HEK293 (cell line): ENCODE measurements at regions not wholly inside any gene's neighbourhood (a gene's known extent, or its start where the extent isn't known, plus 50 kb on each side); places are given as distances from the start of the nearest gene placed in this dataset.
A peak's percentile ranks its signal among the peaks of the same experiment; 100 is the strongest.
"Not testable (repeated sequence)": the region's sequence is repeated elsewhere in the genome, so short reads cannot be mapped to it uniquely, and the experiment has no call there.

Experiments
- CTCF ChIA-PET: fragments of 350-600 bp; formaldehyde crosslinking; extraction: SDS; loops from one replicate; lab custom pipeline; 2021; ENCODE audit warnings: antibody characterized with exemption; lab: Yijun Ruan, JAX
- POLR2A ChIA-PET: fragments of 300-600 bp; formaldehyde crosslinking; extraction: SDS; loops from one replicate; lab custom pipeline; 2020; ENCODE audit warnings: antibody characterized with exemption, inconsistent platforms; lab: Yijun Ruan, JAX
- H3K27ac ChIP-seq: fragments of 200-500 bp; sonication (Bioruptor generic); 2 replicates; pipeline ENCODE4 v1.5.1; 2014; ENCODE audit warnings: low read depth, low read length, control low read depth, inconsistent platforms; ENCODE audit errors: extremely low read depth
- H3K36me3 ChIP-seq, 2 experiments: fragments of 200-500 bp in 1 of 2; sonication (Bioruptor generic) in 1 of 2; 1 replicate in 1 of 2; 2 replicates in 1 of 2; pipeline ENCODE4 v1.5.1; 2014 to 2017; ENCODE audit warnings: inconsistent platforms in 2 of 2, low read length in 2 of 2; ENCODE audit not compliant: control insufficient read depth in 2 of 2, insufficient read depth in 1 of 2
- H3K4me1 ChIP-seq: fragments of 200-500 bp; sonication (Bioruptor generic); 2 replicates; pipeline ENCODE4 v1.5.1; 2014; ENCODE audit warnings: mild to moderate bottlenecking, low read length, inconsistent platforms; ENCODE audit not compliant: control insufficient read depth, insufficient read depth
- H3K4me3 ChIP-seq: 2 replicates; pipeline ENCODE4 v1.5.1; 2011; ENCODE audit warnings: low read depth, mild to moderate bottlenecking, control low read depth, low read length, moderate library complexity
- H3K9me3 ChIP-seq: fragments of 200-500 bp; sonication (Bioruptor generic); 2 replicates; pipeline ENCODE4 v1.5.1; 2014; ENCODE audit warnings: low read depth, low read length, inconsistent platforms; ENCODE audit not compliant: control insufficient read depth, insufficient read depth
- MZF1 ChIP-seq: fragments of 450-650 bp; formaldehyde crosslinking; IDR thresholded peaks from 2 replicates; pipeline ENCODE4 v1.5.1; 2017; ENCODE audit warnings: missing biosample characterization, missing genetic modification characterization, borderline replicate concordance
- PRDM1 ChIP-seq: fragments of 450-650 bp; formaldehyde crosslinking; IDR thresholded peaks from 2 replicates; pipeline ENCODE4; 2016; ENCODE audit warnings: missing biosample characterization, missing genetic modification characterization
- RBAK ChIP-seq: fragments of 450-650 bp; formaldehyde crosslinking; IDR thresholded peaks from 2 replicates; pipeline ENCODE4 v1.5.1; 2016; ENCODE audit warnings: missing biosample characterization, missing genetic modification characterization
- SCRT2 ChIP-seq: fragments of 450-650 bp; formaldehyde crosslinking; IDR thresholded peaks from 2 replicates; pipeline ENCODE4 v1.5.1; 2016; ENCODE audit warnings: missing biosample characterization, missing genetic modification characterization
- SP3 ChIP-seq: fragments of 450-650 bp; formaldehyde crosslinking; IDR thresholded peaks from 2 replicates; pipeline ENCODE4 v1.5.1; 2016; ENCODE audit warnings: missing biosample characterization, missing genetic modification characterization
- TCF7L2 ChIP-seq: IDR thresholded peaks from 2 replicates; pipeline ENCODE4 v1.6.1; 2011; ENCODE audit warnings: low read depth, mild to moderate bottlenecking, inconsistent platforms, low read length, moderate library complexity, borderline replicate concordance
- ZBTB21 ChIP-seq: fragments of 450-650 bp; formaldehyde crosslinking; IDR thresholded peaks from 2 replicates; pipeline ENCODE4 v1.5.1; 2017; ENCODE audit warnings: missing biosample characterization, missing genetic modification characterization
- ZBTB7A ChIP-seq: fragments of 450-650 bp; formaldehyde crosslinking; IDR thresholded peaks from 2 replicates; pipeline ENCODE4 v1.5.1; 2016; ENCODE audit warnings: low read depth, missing biosample characterization, missing genetic modification characterization
- ZFP3 ChIP-seq: fragments of 450-650 bp; formaldehyde crosslinking; IDR thresholded peaks from 2 replicates; pipeline ENCODE4 v1.5.1; 2016; ENCODE audit warnings: low read depth, missing biosample characterization, missing genetic modification characterization
- ZNF274 ChIP-seq, 2 experiments: fragments of 200-500 bp in 1 of 2; fragments of 450-650 bp in 1 of 2; sonication (Bioruptor generic) in 1 of 2; formaldehyde crosslinking in 1 of 2; IDR thresholded peaks; 2 replicates each; pipeline versions ENCODE4 v1.5.1 to v1.6.1; 2014 to 2016; ENCODE audit warnings: borderline replicate concordance in 1 of 2, inconsistent platforms in 1 of 2, low read length in 1 of 2, missing biosample characterization in 1 of 2, missing genetic modification characterization in 1 of 2
- ZNF335 ChIP-seq: fragments of 450-650 bp; formaldehyde crosslinking; conservative IDR thresholded peaks from 2 replicates; pipeline ENCODE4 v1.5.1; 2016; ENCODE audit warnings: missing biosample characterization, missing genetic modification characterization
- ZNF561 ChIP-seq: fragments of 450-650 bp; IDR thresholded peaks from 2 replicates; pipeline ENCODE4 v1.5.1; 2018; ENCODE audit warnings: missing biosample characterization, missing genetic modification characterization, borderline replicate concordance
- ZSCAN23 ChIP-seq: fragments of 450-650 bp; formaldehyde crosslinking; IDR thresholded peaks from 2 replicates; pipeline ENCODE4 v1.5.1; 2016; ENCODE audit warnings: missing biosample characterization, missing genetic modification characterization
- TF ChIP-seq, protein P1 (sequence below): fragments of 450-650 bp; formaldehyde crosslinking; IDR thresholded peaks from 2 replicates; pipeline ENCODE4 v1.5.1; 2016; ENCODE audit warnings: missing biosample characterization, missing genetic modification characterization, borderline replicate concordance
- TF ChIP-seq, protein P2 (sequence below): fragments of 450-650 bp; formaldehyde crosslinking; IDR thresholded peaks from 2 replicates; pipeline ENCODE4 v1.5.1; 2017; ENCODE audit warnings: missing biosample characterization, missing genetic modification characterization

DNA sequence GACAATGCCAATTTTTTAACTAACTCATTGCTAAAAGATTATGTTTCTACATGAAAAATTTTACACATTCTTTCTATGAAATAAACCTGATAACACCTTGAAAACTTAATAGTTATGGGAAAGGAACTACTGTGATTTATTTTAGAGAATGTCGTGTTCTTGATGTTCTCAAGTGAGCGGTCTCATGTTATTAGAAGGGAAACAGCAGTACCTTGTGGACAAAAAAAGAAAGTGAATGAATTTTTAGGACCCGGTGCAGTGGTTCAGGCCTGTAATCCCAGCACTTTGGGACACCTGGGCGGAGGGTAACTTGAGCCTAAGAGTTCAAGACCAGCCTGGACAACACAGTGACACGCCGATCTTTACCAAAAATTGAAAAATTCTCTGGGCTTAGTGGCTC, 908.5 kb upstream of the DEFB115 start:
- H3K4me3 ChIP-seq, POLR2A ChIA-PET, H3K36me3 ChIP-seq, H3K27ac ChIP-seq, H3K4me1 ChIP-seq, H3K9me3 ChIP-seq: not testable (repeated sequence)
- CTCF ChIA-PET: interaction anchor here (0.6 kb wide), 1 partner anchor 1040 kb away, joined by 4 read pairs; no protein-coding TSS in a partner anchor

DNA sequence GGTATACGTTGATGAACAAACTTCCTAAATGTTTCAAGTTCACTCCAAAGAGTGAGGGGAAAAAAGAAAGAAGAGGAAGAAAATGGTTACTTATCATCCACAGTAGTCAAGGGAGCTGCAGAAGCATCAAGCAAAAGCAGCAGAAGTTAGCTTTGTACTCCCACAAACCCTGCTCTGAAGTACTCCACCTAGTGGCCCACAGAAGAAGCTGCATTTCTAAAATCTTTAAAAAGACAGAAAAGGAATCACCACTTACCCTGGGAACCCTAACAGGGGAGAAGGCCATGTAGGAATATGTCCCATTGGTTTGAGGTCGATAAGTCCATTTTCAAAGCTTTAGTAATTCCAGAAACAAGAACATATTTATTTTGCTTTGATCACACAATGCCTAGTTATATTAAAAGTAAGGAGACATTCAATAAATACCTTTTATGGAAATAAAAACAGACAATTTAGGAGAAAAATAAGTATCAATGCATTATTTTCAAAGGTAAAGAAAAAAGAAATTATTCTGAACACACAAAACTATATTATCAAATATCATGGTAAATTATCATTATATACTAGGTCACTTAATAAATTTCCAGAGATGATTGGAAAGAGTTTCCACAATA, 900.5 kb upstream of the DEFB115 start:
- H3K4me3 ChIP-seq, H3K4me1 ChIP-seq, POLR2A ChIA-PET, H3K36me3 ChIP-seq, H3K27ac ChIP-seq, H3K9me3 ChIP-seq, CTCF ChIA-PET: not testable (repeated sequence)

DNA sequence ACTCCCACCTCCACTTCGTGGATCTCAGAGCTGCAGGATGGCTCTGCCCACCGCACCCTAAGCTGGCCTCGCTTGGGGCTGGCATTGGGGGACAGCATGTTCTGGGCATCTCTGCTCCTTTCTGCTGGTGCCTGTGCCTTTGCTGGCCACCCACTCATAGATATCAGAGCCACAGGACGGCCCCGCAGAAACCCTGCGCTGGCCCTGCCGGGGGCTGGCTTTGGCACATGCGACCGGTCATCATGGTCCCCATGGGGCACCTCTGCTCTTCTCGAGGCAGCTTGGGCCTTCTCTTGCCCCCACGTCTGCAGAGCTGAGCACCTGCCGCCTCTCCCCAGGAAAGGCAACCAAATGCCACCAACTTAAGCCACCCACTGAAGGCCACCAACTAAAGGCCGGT, 895.7 kb upstream of the DEFB115 start:
- CTCF ChIA-PET, H3K4me3 ChIP-seq, H3K36me3 ChIP-seq, H3K4me1 ChIP-seq, POLR2A ChIA-PET, H3K27ac ChIP-seq, H3K9me3 ChIP-seq: not testable (repeated sequence)

DNA sequence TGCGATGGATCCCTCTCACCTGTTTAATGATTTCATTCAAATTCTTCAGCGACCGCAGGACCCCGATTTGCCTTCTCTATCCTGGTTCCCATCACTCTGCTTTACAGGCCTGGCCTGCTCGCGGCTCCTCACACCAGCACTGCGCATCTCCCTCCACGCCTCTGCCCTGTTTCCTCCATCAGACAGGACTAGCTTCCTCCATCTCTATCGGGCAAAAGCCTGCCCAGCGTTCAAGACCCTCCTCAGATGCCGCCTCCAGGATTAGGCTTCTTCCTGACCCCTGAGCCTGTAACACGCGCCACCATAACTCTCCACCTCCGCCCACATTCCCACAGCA, 881.1 kb upstream of the DEFB115 start:
- H3K36me3 ChIP-seq, H3K9me3 ChIP-seq, CTCF ChIA-PET, H3K27ac ChIP-seq, H3K4me1 ChIP-seq: not testable (repeated sequence)
- POLR2A ChIA-PET: interaction anchor here (0.6 to 0.7 kb wide), 3 partner anchors 10 to 125 kb away, joined by 3 to 5 read pairs (median 3); no protein-coding TSS in a partner anchor
- H3K4me3 ChIP-seq: peak overlapping the region; percentile 21

DNA sequence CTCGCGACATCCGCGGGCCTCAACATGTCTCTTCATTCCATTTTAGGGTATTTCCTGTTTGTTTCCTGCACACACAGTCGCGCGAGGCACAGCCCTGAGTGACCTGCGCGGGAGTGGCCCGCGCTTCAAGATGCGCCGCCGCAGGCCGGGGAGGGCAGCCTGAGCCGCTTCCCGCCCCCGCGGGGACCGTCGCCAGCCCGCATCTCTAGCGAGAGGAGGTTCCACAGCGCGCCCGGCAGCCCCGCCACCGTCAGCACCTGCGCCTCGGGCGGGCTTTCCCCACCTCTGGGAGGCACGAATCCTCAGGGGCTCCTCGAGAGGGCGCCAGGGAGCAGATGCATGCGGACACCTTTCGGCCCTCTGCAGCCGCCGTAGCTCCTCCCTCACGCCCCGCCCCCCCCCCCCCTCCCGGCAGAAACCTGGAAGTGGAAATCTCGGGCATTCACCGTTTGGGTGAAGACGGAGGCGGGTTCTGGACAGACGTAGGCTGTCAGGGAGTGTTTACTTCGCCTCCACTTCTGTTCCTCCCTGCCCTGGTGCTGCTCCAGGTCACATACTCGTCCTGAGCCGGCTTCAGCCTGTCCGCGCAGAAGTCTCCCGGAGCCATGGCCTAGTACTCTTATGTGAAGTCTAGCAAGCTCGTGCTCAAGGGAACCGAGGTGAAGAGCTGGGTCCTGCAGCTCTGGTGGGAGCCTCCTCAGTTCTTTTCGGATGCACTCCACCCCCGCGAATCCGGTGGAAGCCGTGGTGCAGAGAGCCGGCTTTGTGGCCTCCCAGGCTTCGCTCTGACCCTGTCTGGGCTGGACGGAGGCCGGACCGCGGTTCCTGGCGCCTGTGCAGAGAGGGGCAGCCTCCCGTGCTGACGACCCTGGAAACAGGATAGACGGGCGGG, 880.5 kb upstream of the DEFB115 start:
- CTCF ChIA-PET: interaction anchor here (0.7 kb wide), 1 partner anchor 205 kb away, joined by 4 read pairs; no protein-coding TSS in a partner anchor
- peak overlapping the region; percentile 60; the same call in 1 of the 2 replicates for H3K27ac ChIP-seq
- H3K9me3 ChIP-seq: no peaks in the 10 kb centered on the region
- H3K4me1 ChIP-seq: no peaks in the 10 kb centered on the region
- POLR2A ChIA-PET: interaction anchor here (0.6 to 0.7 kb wide), 3 partner anchors 9 to 125 kb away, joined by 3 to 5 read pairs (median 3); no protein-coding TSS in a partner anchor
- no peaks in the 10 kb centered on the region for H3K36me3 ChIP-seq
- H3K4me3 ChIP-seq: peak overlapping the region; percentile 92
- no peak for TF ChIP-seq ZNF274 (IDR thresholded peaks at IDR 0.05; ENCODE audit: low read length)
- TF ChIP-seq ZNF274 (tag by site-specific recombination; IDR thresholded peaks at IDR 0.05; ENCODE audit: borderline replicate concordance): no peak
- no peak for TF ChIP-seq RBAK (tag by site-specific recombination)
- no peak for TF ChIP-seq MZF1 (tag by site-specific recombination)
- TF ChIP-seq ZFP3 (tag by site-specific recombination): no peak
- TF ChIP-seq SP3: peak; percentile 37
- no peak for TF ChIP-seq PRDM1
- no peak for TF ChIP-seq ZNF561 (tag by site-specific recombination)
- TF ChIP-seq ZNF335 (tag by site-specific recombination): no peak
- no peak for TF ChIP-seq SCRT2 (tag by site-specific recombination)
- TF ChIP-seq, protein P1, sequence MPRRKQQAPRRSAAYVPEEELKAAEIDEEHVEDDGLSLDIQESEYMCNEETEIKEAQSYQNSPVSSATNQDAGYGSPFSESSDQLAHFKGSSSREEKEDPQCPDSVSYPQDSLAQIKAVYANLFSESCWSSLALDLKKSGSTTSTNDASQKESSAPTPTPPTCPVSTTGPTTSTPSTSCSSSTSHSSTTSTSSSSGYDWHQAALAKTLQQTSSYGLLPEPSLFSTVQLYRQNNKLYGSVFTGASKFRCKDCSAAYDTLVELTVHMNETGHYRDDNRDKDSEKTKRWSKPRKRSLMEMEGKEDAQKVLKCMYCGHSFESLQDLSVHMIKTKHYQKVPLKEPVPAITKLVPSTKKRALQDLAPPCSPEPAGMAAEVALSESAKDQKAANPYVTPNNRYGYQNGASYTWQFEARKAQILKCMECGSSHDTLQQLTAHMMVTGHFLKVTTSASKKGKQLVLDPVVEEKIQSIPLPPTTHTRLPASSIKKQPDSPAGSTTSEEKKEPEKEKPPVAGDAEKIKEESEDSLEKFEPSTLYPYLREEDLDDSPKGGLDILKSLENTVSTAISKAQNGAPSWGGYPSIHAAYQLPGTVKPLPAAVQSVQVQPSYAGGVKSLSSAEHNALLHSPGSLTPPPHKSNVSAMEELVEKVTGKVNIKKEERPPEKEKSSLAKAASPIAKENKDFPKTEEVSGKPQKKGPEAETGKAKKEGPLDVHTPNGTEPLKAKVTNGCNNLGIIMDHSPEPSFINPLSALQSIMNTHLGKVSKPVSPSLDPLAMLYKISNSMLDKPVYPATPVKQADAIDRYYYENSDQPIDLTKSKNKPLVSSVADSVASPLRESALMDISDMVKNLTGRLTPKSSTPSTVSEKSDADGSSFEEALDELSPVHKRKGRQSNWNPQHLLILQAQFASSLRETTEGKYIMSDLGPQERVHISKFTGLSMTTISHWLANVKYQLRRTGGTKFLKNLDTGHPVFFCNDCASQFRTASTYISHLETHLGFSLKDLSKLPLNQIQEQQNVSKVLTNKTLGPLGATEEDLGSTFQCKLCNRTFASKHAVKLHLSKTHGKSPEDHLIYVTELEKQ: no peak
- no peak for TF ChIP-seq ZSCAN23 (tag by site-specific recombination)
- TF ChIP-seq ZBTB7A (tag by site-specific recombination): no peak
- no peak for TF ChIP-seq TCF7L2
- TF ChIP-seq, protein P2, sequence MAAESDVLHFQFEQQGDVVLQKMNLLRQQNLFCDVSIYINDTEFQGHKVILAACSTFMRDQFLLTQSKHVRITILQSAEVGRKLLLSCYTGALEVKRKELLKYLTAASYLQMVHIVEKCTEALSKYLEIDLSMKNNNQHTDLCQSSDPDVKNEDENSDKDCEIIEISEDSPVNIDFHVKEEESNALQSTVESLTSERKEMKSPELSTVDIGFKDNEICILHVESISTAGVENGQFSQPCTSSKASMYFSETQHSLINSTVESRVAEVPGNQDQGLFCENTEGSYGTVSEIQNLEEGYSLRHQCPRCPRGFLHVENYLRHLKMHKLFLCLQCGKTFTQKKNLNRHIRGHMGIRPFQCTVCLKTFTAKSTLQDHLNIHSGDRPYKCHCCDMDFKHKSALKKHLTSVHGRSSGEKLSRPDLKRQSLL (tag by site-specific recombination): no peak
- no peak for TF ChIP-seq ZBTB21 (tag by site-specific recombination)
